ENCODE measurements at regions not wholly inside any gene's neighbourhood (a gene's known extent, or its start where the extent isn't known, plus 50 kb on each side); places are given as distances from the start of the nearest gene placed in this dataset.

DNA sequence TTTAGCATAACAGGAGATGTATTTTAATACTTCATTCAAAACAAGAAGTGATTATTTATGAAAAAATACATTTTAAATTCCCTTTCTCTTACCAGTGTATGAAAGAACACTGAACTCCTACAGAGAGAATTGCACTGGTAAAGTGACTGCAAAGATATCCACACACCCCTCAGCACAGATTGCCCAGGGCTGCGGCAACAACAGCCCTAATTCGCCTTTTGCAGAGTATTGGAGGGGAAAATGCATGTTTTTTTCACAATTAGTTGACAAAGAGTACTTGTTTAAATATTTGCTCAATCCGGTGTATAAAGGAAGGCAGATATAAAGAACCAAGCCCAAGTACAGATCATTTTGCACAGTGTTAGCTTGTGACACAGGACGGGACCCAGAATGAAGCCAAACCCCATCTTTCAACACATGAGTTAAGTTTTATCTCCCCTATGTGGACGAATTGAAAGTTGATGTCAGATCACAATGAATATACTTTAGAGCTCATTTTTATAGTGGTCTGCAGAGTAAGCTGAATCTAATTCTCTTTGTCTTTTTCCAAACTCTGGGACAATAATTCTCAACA lies 551.4 kb upstream of the IGFBP7 start:
- DNase-seq: no peak

DNA sequence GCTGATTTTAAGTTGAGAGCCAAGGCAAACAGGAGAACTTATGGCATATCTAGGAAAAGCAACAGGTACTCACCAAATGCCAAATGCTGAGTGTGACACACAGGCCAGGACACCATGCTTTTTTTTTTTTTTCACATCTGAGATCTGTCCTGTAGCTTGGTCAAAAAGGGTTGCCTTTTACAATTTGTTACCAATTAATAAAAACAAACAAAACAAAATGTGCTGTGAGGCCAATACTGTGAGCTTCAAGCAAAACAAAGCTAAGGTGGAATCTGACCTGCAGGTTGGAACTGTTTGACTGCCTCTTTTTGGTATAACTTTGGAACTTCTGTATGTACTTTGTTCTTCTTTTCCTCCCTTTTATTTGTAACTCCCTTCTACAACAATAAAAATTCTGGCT lies 548.5 kb upstream of the IGFBP7 start:
- DNase-seq: no peak

DNA sequence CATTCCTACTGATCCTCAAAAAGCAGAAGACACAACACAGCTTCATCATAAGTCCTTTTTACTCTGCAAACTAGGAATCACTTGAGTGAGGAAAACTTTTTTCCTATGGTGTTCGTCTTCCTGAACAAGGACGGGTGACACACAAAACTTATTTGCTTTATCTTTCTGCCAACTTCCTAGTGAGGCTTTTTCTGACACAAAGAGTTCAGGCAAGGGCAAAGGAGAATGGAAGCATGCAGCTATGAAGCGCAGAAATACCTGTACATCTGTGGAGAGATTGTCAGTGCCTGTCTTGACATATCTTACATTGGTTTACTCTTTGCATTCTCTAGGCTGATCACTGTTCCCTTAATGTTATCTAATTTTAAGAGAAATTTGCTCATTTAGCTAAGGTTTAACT lies 548.0 kb upstream of the IGFBP7 start:
- no peak for DNase-seq

GRCh38 chr4:57655342-57655741 lies 545.2 kb upstream of the IGFBP7 start:
- DNase-seq: no peak

GRCh38 chr4:57652779-57653178 lies 542.6 kb upstream of the IGFBP7 start:
- DNase-seq: no peak

GRCh38 chr4:57640391-57641100 lies 530.4 kb upstream of the IGFBP7 start:
- no peak for DNase-seq

- DNase-seq: no peak
Measured at GRCh38 chr4:57639561-57640382, 529.6 kb upstream of the IGFBP7 start.

DNA sequence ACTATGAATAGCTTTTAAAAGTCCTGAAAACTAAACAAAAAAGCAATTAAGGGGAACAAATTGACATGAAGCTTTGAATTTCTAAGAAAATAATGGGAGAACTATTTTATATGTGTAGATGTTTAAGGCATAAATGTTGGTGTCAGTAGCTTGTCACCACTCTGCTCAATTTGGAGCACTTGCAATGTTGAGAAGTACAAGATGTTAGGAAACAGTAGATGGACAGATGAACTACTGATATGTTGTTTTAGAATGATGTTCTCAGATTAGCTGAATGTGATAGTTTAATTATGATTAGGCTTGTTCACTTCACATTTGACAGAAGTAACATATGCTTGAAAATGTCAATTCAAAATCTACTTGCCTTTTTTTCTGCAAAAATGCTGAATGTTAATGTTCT lies 525.7 kb upstream of the IGFBP7 start:
- no peak for DNase-seq

GRCh38 chr4:57633212-57633859 lies 523.2 kb upstream of the IGFBP7 start:
- no peak for DNase-seq

DNA sequence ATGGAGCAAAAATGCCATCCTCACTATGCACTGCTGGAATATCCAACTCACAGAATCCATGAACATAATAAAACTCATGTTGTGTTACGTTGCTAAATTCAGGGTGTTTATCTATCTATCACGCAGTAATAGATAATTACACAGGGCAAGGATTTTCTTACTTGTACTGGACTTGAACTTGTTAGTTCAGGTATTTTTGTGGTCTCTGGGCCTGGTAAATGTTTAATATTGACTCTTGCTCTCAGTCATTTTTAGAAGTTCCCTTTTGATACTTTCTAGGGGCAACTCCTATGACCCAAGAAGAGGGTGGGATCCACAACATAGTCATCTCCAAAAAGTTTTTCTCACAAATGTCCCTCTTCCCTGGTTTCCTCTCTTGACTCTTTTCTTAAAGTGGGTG lies 522.4 kb upstream of the IGFBP7 start:
- no peak for DNase-seq

DNA sequence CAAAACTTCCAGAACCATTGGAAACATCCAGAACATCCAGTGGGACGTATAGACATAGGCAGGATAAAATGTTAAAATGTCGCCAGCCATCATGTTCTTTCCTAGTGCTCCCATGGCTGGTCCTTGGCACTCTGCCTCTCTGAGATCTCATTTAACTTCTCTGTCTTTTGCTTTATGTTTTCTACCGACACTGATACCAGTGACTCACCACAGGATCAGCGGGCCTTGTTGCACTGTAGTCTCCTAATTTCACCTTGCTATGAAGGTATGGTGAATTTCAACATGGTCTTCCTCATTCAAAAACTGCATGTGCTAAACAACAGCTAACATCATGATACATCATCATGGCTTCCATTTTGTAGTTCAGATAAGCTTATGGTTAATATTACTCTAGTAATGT lies 521.0 kb upstream of the IGFBP7 start:
- no peak for DNase-seq

DNA sequence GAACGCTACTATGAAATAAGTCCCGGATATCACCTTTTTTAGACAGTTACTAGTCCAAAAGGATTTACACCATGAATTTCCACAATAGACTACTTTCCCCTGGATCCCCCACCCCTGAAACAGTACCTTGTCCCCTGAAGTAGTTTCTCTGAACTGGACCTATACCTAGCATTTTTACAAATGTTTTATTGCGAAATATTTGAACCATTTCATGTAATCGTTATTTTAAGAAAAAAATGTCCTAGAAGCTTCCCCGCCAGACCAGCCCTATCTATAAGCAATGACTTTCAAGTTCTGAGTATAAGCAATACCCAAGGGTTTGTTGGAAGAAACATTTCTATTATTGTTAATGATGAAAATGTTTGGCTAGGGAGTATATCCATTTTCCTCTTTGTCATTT lies 517.8 kb upstream of the IGFBP7 start:
- no peak for DNase-seq

GRCh38 chr4:57614257-57614932 lies 504.2 kb upstream of the IGFBP7 start:
- DNase-seq: no peak

- DNase-seq: no peak
Measured at GRCh38 chr4:57612279-57612678, 502.1 kb upstream of the IGFBP7 start.

- DNase-seq: peak; percentile 41
Measured at GRCh38 chr4:57607566-57608180, 497.5 kb upstream of the IGFBP7 start.

- DNase-seq: peak; percentile 25
Measured at GRCh38 chr4:57605376-57605775, 495.2 kb upstream of the IGFBP7 start.

GRCh38 chr4:57602141-57602540 lies 492.0 kb upstream of the IGFBP7 start:
- no peak for DNase-seq

GRCh38 chr4:57591073-57591472 lies 480.9 kb upstream of the IGFBP7 start:
- DNase-seq: no peak

- DNase-seq: no peak
Measured at GRCh38 chr4:57588557-57588956, 478.4 kb upstream of the IGFBP7 start.

GRCh38 chr4:57580710-57581599 lies 470.8 kb upstream of the IGFBP7 start:
- no peak for DNase-seq

DNA sequence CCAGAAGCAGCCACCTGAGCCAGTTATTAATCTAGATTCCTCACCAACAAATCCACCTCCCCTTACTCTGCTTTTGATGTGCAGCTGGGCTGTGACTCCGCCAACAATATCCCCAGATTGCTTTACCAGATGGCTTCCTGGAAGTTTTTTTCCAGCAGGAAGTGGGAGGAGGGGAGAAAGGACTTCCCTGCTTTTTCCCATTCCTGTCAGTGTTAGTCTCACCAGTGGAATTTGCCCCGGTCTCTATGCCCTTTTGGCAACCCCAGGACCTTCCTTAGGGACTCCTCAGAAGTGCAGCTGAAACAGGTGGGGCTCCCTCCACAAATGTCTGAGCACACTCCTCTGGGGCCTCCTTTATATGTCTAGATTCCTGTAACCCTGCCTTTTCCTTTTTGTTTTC lies 465.2 kb upstream of the IGFBP7 start:
- DNase-seq: no peak

Measured in retina (tissue), 1 donor.